GM19328 (cell line): ENCODE measurements at regions not wholly inside any gene's neighbourhood (a gene's known extent, or its start where the extent isn't known, plus 50 kb on each side); places are given as distances from the start of the nearest gene placed in this dataset.

ENCODE experiments used
- ATAC-seq: cut with Tn5 transposase; IDR thresholded peaks from one replicate; pipeline ENCODE4 v1.9.1; 2021; ENCODE audit warnings: mild to moderate bottlenecking, moderate library complexity; ENCODE audit not compliant: unreplicated experiment

GRCh38 chr6:141260627-141261015, 872.1 kb upstream of the GJE1 start:
- no peak for ATAC-seq

GRCh38 chr6:141259807-141260206, 872.9 kb upstream of the GJE1 start:
- no peak for ATAC-seq

GRCh38 chr6:141259091-141259490, 873.6 kb upstream of the GJE1 start:
- no peak for ATAC-seq

GRCh38 chr6:141258516-141258915, 874.2 kb upstream of the GJE1 start:
- no peak for ATAC-seq

- no peak for ATAC-seq
These were observed 878.4 kb upstream of the GJE1 start for GRCh38 chr6:141254336-141254735.

- no peak for ATAC-seq
These were observed 879.7 kb upstream of the GJE1 start for GRCh38 chr6:141252828-141253608.

GRCh38 chr6:141251286-141251685, 881.4 kb upstream of the GJE1 start:
- no peak for ATAC-seq

- ATAC-seq: no peak
These were observed 884.5 kb upstream of the GJE1 start for GRCh38 chr6:141248021-141248799.

GRCh38 chr6:141244366-141244765, 888.4 kb upstream of the GJE1 start:
- no peak for ATAC-seq

GRCh38 chr6:141242957-141243356, 889.8 kb upstream of the GJE1 start:
- ATAC-seq: no peak

- ATAC-seq: no peak
These were observed 903.4 kb upstream of the GJE1 start for GRCh38 chr6:141229296-141229695.

- ATAC-seq: no peak
These were observed 914.1 kb upstream of the GJE1 start for GRCh38 chr6:141218583-141218982.

- no peak for ATAC-seq
These were observed 916.0 kb upstream of the GJE1 start for GRCh38 chr6:141216726-141217125.

- no peak for ATAC-seq
These were observed 920.4 kb upstream of the GJE1 start for GRCh38 chr6:141212296-141212695.

- ATAC-seq: no peak
These were observed 920.9 kb upstream of the GJE1 start for GRCh38 chr6:141211845-141212244.

- ATAC-seq: no peak
These were observed 921.8 kb upstream of the GJE1 start for GRCh38 chr6:141210901-141211300.

GRCh38 chr6:141209890-141210289, 922.8 kb upstream of the GJE1 start:
- ATAC-seq: no peak

GRCh38 chr6:141208101-141208500, 924.6 kb upstream of the GJE1 start:
- ATAC-seq: no peak

- no peak for ATAC-seq
These were observed 928.7 kb upstream of the GJE1 start for GRCh38 chr6:141203902-141204575.

- ATAC-seq: no peak
These were observed 930.1 kb upstream of the GJE1 start for GRCh38 chr6:141202626-141203025.

GRCh38 chr6:141199074-141199473, 933.7 kb upstream of the GJE1 start:
- no peak for ATAC-seq
